OCI-LY7 (cell line): ENCODE measurements at regions not wholly inside any gene's neighbourhood (a gene's known extent, or its start where the extent isn't known, plus 50 kb on each side); places are given as distances from the start of the nearest gene placed in this dataset.

Experiments used
- EZH2phosphoT487 ChIP-seq: fragments of 200-600 bp; sonication (generic); IDR thresholded peaks from 2 replicates; pipeline ENCODE4 v1.6.1; 2018; ENCODE audit warnings: low read depth, borderline replicate concordance, mild to moderate bottlenecking, mixed run types, antibody characterized with exemption, low read length, moderate library complexity, mixed read lengths
- TF ChIP-seq, protein P1 (sequence below): fragments of 200-600 bp; sonication (generic); conservative IDR thresholded peaks from 2 replicates; pipeline ENCODE4 v1.5.1; 2014; ENCODE audit warnings: mild to moderate bottlenecking, antibody characterized with exemption, low read length, moderate library complexity, mixed read lengths

DNA sequence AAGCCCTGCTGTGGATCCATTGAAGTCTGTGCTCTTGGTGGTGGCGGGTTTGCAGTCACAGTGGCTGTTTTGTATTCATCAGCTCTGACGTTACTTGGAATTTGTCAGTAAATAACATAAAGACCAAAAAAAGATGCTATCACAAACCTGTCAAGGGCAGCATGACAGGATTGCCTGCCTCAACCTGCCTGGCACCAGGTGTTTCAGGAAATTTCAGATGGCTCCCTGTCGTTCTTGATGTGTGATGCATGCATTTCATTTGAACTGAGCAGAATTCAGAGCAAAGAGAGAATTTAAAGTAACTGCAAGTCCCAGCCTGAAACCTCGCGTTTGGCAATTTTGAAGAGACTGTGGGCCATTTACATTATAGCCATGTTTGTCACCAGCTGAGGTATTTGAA, 50.3 kb upstream of the EPC2 start:
- TF ChIP-seq, protein P1, sequence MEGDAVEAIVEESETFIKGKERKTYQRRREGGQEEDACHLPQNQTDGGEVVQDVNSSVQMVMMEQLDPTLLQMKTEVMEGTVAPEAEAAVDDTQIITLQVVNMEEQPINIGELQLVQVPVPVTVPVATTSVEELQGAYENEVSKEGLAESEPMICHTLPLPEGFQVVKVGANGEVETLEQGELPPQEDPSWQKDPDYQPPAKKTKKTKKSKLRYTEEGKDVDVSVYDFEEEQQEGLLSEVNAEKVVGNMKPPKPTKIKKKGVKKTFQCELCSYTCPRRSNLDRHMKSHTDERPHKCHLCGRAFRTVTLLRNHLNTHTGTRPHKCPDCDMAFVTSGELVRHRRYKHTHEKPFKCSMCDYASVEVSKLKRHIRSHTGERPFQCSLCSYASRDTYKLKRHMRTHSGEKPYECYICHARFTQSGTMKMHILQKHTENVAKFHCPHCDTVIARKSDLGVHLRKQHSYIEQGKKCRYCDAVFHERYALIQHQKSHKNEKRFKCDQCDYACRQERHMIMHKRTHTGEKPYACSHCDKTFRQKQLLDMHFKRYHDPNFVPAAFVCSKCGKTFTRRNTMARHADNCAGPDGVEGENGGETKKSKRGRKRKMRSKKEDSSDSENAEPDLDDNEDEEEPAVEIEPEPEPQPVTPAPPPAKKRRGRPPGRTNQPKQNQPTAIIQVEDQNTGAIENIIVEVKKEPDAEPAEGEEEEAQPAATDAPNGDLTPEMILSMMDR: no peak
- TF ChIP-seq EZH2phosphoT487: no peak
